Endothelial cell of umbilical vein (primary cell): ENCODE measurements at regions not wholly inside any gene's neighbourhood (a gene's known extent, or its start where the extent isn't known, plus 50 kb on each side); places are given as distances from the start of the nearest gene placed in this dataset.
"Not testable (repeated sequence)": the region's sequence is repeated elsewhere in the genome, so short reads cannot be mapped to it uniquely, and the experiment has no call there.

Source experiments
- FOS ChIP-seq: IDR thresholded peaks from 2 replicates; pipeline ENCODE4 v1.6.1; 2011; ENCODE audit warnings: mild to moderate bottlenecking, low read length, moderate library complexity, borderline replicate concordance; ENCODE audit not compliant: insufficient read depth
- MYC ChIP-seq: IDR thresholded peaks from one replicate; pipeline ENCODE4 v1.6.1; 2011; ENCODE audit warnings: mild to moderate bottlenecking, low read depth, low read length
- POLR2A ChIP-seq: IDR thresholded peaks from 2 replicates; pipeline ENCODE4 v1.6.1; 2012; ENCODE audit warnings: low read depth, mild to moderate bottlenecking, control low read depth, low read length
- TF ChIP-seq, protein P1 (sequence below), 2 donors: IDR thresholded peaks; 1 replicate in 1 of 2; 2 replicates in 1 of 2; pipeline ENCODE4 v1.5.1; 2011; ENCODE audit warnings: low read length in 2 of 2, mild to moderate bottlenecking in 2 of 2, moderate library complexity in 2 of 2, control low read depth in 1 of 2, inconsistent platforms in 1 of 2, low read depth in 1 of 2; ENCODE audit not compliant: insufficient read depth in 1 of 2; ENCODE audit errors: extremely low read depth in 1 of 2
- TF ChIP-seq, protein P2 (sequence below): IDR thresholded peaks from 2 replicates; pipeline ENCODE4 v1.6.1; 2011; ENCODE audit not compliant: insufficient read depth, insufficient read length

DNA sequence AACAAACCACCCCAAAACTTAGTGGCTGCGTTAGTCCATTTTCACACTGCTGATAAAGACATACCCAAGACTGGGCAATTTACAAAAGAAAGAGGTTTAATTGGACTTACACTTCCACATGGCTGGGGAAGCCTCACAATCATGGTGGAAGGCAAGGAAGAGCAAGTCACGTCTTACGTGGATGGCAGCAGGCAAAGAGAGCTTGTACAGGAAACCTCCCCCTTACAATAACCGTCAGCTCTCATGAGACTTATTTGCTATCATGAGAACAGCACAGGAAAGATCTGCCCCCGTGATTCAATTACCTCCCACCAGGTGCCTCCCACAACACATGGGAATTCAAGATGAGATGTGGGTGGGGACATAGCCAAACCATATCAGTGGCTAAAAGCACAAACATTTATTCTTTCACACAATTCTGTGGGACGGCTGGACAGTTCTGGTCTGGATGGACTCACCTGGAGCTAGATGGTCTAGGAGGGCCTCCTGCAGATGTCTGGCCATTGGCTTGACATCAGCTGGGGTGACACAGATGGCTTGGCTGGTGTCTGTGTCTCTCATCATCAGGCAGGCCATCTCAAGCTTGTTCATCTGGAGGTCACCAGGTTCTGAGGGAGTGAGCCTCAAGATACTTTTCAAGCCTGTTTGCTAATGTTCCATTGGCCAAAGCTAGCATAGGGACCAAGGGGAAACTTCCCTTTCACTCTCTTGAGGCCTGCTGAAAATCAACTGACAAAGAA, 104.1 kb downstream of the SMIM20 start:
- TF ChIP-seq, protein P1, sequence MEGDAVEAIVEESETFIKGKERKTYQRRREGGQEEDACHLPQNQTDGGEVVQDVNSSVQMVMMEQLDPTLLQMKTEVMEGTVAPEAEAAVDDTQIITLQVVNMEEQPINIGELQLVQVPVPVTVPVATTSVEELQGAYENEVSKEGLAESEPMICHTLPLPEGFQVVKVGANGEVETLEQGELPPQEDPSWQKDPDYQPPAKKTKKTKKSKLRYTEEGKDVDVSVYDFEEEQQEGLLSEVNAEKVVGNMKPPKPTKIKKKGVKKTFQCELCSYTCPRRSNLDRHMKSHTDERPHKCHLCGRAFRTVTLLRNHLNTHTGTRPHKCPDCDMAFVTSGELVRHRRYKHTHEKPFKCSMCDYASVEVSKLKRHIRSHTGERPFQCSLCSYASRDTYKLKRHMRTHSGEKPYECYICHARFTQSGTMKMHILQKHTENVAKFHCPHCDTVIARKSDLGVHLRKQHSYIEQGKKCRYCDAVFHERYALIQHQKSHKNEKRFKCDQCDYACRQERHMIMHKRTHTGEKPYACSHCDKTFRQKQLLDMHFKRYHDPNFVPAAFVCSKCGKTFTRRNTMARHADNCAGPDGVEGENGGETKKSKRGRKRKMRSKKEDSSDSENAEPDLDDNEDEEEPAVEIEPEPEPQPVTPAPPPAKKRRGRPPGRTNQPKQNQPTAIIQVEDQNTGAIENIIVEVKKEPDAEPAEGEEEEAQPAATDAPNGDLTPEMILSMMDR (IDR thresholded peaks at IDR 0.05; ENCODE audit: extremely low read depth in 1 of 2, insufficient read depth in 1 of 2, low read depth in 1 of 2, low read length in 2 of 2): not testable (repeated sequence)
- TF ChIP-seq, protein P2, sequence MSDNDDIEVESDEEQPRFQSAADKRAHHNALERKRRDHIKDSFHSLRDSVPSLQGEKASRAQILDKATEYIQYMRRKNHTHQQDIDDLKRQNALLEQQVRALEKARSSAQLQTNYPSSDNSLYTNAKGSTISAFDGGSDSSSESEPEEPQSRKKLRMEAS: not testable (repeated sequence)
- TF ChIP-seq POLR2A, FOS, MYC: not testable (repeated sequence)
